GM21529 (cell line): ENCODE measurements at regions not wholly inside any gene's neighbourhood (a gene's known extent, or its start where the extent isn't known, plus 50 kb on each side); places are given as distances from the start of the nearest gene placed in this dataset.
"Not testable (repeated sequence)": the region's sequence is repeated elsewhere in the genome, so short reads cannot be mapped to it uniquely, and the experiment has no call there.

ENCODE experiments used
- ATAC-seq: cut with Tn5 transposase; IDR thresholded peaks from one replicate; pipeline ENCODE4 v1.9.1; 2021; ENCODE audit not compliant: unreplicated experiment

- ATAC-seq, result no peak
These were observed 127.3 kb upstream of the PCBD1 start for GRCh38 chr10:71015674-71016073.

- ATAC-seq, result not testable (repeated sequence)
These were observed 131.7 kb upstream of the PCBD1 start for GRCh38 chr10:71020061-71020460.

- ATAC-seq, result no peak
These were observed 133.0 kb upstream of the PCBD1 start for GRCh38 chr10:71021402-71021801.

GRCh38 chr10:71023704-71024283 lies 135.4 kb upstream of the PCBD1 start:
- no peak for ATAC-seq

GRCh38 chr10:71024490-71024889 lies 136.1 kb upstream of the PCBD1 start:
- no peak for ATAC-seq

- no peak for ATAC-seq
These were observed 137.2 kb upstream of the PCBD1 start for GRCh38 chr10:71025535-71025934.

GRCh38 chr10:71028066-71028465 lies 139.7 kb upstream of the PCBD1 start:
- no peak for ATAC-seq

- no peak for ATAC-seq
These were observed 141.1 kb upstream of the PCBD1 start for GRCh38 chr10:71029411-71029892.

GRCh38 chr10:71029907-71030306 lies 141.5 kb upstream of the PCBD1 start:
- ATAC-seq, result no peak

- ATAC-seq, result no peak
These were observed 142.7 kb upstream of the PCBD1 start for GRCh38 chr10:71031026-71031425.

- no peak for ATAC-seq
These were observed 143.2 kb upstream of the PCBD1 start for GRCh38 chr10:71031603-71032002.

- no peak for ATAC-seq
These were observed 144.5 kb upstream of the PCBD1 start for GRCh38 chr10:71032887-71033286.

GRCh38 chr10:71033396-71033980 lies 145.1 kb upstream of the PCBD1 start:
- no peak for ATAC-seq

- no peak for ATAC-seq
These were observed 147.3 kb upstream of the PCBD1 start for GRCh38 chr10:71035511-71036296.

GRCh38 chr10:71036297-71036966 lies 148.1 kb upstream of the PCBD1 start:
- no peak for ATAC-seq

GRCh38 chr10:71038091-71038633 lies 149.8 kb upstream of the PCBD1 start:
- ATAC-seq, result no peak

GRCh38 chr10:71038921-71039320 lies 150.6 kb upstream of the PCBD1 start:
- ATAC-seq, result no peak

GRCh38 chr10:71039551-71039950 lies 151.2 kb upstream of the PCBD1 start:
- no peak for ATAC-seq

- ATAC-seq, result no peak
These were observed 152.0 kb upstream of the PCBD1 start for GRCh38 chr10:71040343-71040742.

GRCh38 chr10:71040846-71041605 lies 152.7 kb upstream of the PCBD1 start:
- ATAC-seq, result no peak

GRCh38 chr10:71042216-71042615 lies 153.9 kb upstream of the PCBD1 start:
- no peak for ATAC-seq
